Loucy (cell line): ENCODE measurements at regions not wholly inside any gene's neighbourhood (a gene's known extent, or its start where the extent isn't known, plus 50 kb on each side); places are given as distances from the start of the nearest gene placed in this dataset.

ENCODE experiments used
- H2AFZ ChIP-seq: fragments of 200-600 bp; sonication (generic); 2 replicates; pipeline ENCODE4 v1.6.0; 2016; ENCODE audit warnings: antibody characterized with exemption, mild to moderate bottlenecking, low read length, moderate library complexity
- H3F3A ChIP-seq: fragments of 200-600 bp; 2 replicates; pipeline ENCODE4 v1.6.0; 2016; ENCODE audit warnings: antibody characterized with exemption, low read depth, mild to moderate bottlenecking
- H3K27me3 ChIP-seq: fragments of 200-600 bp; sonication (generic); 2 replicates; pipeline ENCODE4 v1.6.1; 2014; ENCODE audit warnings: low read length, mild to moderate bottlenecking; ENCODE audit not compliant: insufficient read depth, poor library complexity, severe bottlenecking
- H3K36me3 ChIP-seq: fragments of 200-600 bp; sonication (generic); 2 replicates; pipeline ENCODE4 v1.6.1; 2016; ENCODE audit warnings: low read length; ENCODE audit not compliant: insufficient read depth
- H3K4me1 ChIP-seq: fragments of 200-600 bp; sonication (generic); 2 replicates; pipeline ENCODE4 v1.5.1; 2014; ENCODE audit warnings: low read length, mild to moderate bottlenecking; ENCODE audit not compliant: insufficient read depth, poor library complexity, severe bottlenecking
- H3K4me2 ChIP-seq: fragments of 200-600 bp; sonication (generic); 2 replicates; pipeline ENCODE4 v1.6.0; 2014; ENCODE audit warnings: antibody characterized with exemption, low read length, low read depth, mild to moderate bottlenecking; ENCODE audit not compliant: poor library complexity, severe bottlenecking
- H3K4me3 ChIP-seq: fragments of 200-600 bp; sonication (generic); 2 replicates; pipeline ENCODE4 v1.5.1; 2014; ENCODE audit warnings: low read length, mild to moderate bottlenecking, mixed read lengths; ENCODE audit not compliant: poor library complexity, severe bottlenecking
- H3K79me2 ChIP-seq: fragments of 200-600 bp; sonication (generic); 2 replicates; pipeline ENCODE4 v1.6.1; 2014; ENCODE audit warnings: low read length; ENCODE audit not compliant: insufficient read depth
- H3K9ac ChIP-seq: fragments of 200-600 bp; sonication (generic); 2 replicates; pipeline ENCODE4 v1.6.0; 2014; ENCODE audit warnings: mild to moderate bottlenecking, low read depth, low read length, moderate library complexity; ENCODE audit not compliant: poor library complexity, severe bottlenecking
- H3K9me2 ChIP-seq: fragments of 200-600 bp; sonication (generic); replicated peaks from 2 replicates; pipeline ENCODE4 v1.6.1; 2016; ENCODE audit warnings: low read depth, low read length, mixed read lengths
- H3K9me3 ChIP-seq: fragments of 200-600 bp; sonication (generic); 2 replicates; pipeline ENCODE4 v1.6.1; 2014; ENCODE audit warnings: mild to moderate bottlenecking, antibody characterized with exemption, low read length, low read depth; ENCODE audit not compliant: insufficient read depth
- H4K20me1 ChIP-seq: fragments of 200-600 bp; sonication (generic); 2 replicates; pipeline ENCODE4 v1.6.0; 2014; ENCODE audit warnings: antibody characterized with exemption, low read length, mild to moderate bottlenecking; ENCODE audit not compliant: insufficient read depth, poor library complexity, severe bottlenecking
- EZH2phosphoT487 ChIP-seq: fragments of 200-600 bp; IDR thresholded peaks from 2 replicates; pipeline ENCODE4 v1.6.1; 2018; ENCODE audit warnings: antibody characterized with exemption, mild to moderate bottlenecking, moderate library complexity, borderline replicate concordance
- TF ChIP-seq, protein P1 (sequence below): fragments of 200-600 bp; sonication (generic); conservative IDR thresholded peaks from 2 replicates; pipeline ENCODE4 v1.5.1; 2014; ENCODE audit warnings: mild to moderate bottlenecking, antibody characterized with exemption, low read length

DNA sequence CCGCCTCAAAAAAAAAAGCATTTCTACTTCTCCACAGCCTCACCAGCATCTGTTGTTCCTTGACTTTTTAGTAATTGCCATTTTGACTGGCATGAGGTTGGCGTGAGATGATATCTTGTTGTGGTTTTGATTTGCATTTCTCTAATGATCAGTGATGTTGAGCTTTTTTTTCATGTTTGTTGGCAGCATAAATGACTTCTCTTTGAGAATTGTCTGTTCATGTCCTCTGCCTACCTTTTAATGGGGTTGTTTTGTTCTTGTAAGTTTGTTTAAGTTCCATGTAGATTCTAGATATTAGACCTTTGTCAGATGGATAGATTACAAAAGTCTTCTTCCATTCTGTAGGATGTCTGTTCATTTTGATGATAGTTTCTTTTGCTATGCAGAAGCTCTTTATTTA is 182.9 kb downstream of the FOXG1 start:
- Histone ChIP-seq H3K9me3 (no peaks in the 10 kb centered on the region), H3K79me2 (no peaks in the 10 kb centered on the region)

DNA sequence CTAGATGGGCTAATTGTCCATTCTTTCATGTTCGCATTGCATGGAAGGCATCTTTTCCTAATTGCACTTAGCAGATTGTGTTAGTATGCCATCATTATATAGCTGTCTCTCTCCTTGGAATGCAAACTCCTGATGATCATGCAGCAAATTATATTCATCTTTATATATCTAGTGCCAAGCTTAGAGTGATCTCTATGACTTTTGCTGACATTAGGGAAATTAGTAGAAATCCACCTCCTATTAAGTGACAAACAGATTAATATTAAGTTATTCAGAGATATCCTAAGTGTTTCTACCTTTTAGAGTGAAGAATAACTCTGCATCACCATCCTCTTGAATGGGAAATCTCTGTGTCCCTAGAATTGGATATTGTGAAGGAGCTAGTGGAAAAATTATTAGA is 185.6 kb downstream of the FOXG1 start:
- Histone ChIP-seq H3K4me1 (no peaks in the 10 kb centered on the region), H3K27me3 (no peaks in the 10 kb centered on the region), H3K9me2 (no peaks in the 10 kb centered on the region), H3K36me3 (no peaks in the 10 kb centered on the region), H3K4me2 (no peak overlapping the region), H3F3A (no peaks in the 10 kb centered on the region), H3K9ac (no peak overlapping the region), H3K79me2 (no peaks in the 10 kb centered on the region), H3K9me3 (no peaks in the 10 kb centered on the region), H4K20me1 (no peaks in the 10 kb centered on the region), H2AFZ (no peak overlapping the region), H3K4me3 (no peak overlapping the region)
- TF ChIP-seq EZH2phosphoT487 = no peak
- TF ChIP-seq, protein P1, sequence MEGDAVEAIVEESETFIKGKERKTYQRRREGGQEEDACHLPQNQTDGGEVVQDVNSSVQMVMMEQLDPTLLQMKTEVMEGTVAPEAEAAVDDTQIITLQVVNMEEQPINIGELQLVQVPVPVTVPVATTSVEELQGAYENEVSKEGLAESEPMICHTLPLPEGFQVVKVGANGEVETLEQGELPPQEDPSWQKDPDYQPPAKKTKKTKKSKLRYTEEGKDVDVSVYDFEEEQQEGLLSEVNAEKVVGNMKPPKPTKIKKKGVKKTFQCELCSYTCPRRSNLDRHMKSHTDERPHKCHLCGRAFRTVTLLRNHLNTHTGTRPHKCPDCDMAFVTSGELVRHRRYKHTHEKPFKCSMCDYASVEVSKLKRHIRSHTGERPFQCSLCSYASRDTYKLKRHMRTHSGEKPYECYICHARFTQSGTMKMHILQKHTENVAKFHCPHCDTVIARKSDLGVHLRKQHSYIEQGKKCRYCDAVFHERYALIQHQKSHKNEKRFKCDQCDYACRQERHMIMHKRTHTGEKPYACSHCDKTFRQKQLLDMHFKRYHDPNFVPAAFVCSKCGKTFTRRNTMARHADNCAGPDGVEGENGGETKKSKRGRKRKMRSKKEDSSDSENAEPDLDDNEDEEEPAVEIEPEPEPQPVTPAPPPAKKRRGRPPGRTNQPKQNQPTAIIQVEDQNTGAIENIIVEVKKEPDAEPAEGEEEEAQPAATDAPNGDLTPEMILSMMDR = no peak

More for the DNA sequence above, 182.9 kb downstream of the FOXG1 start:
- no peaks in the 10 kb centered on the region for H3K36me3 ChIP-seq
- no peak overlapping the region for H2AFZ ChIP-seq
- no peaks in the 10 kb centered on the region for H3K27me3 ChIP-seq
- no peak overlapping the region for H3K4me3 ChIP-seq
- TF ChIP-seq, protein P1 = no peak
- no peak for TF ChIP-seq EZH2phosphoT487
- no peaks in the 10 kb centered on the region for H3F3A ChIP-seq
- H4K20me1 ChIP-seq = no peaks in the 10 kb centered on the region
- H3K9ac ChIP-seq = no peak overlapping the region
- H3K4me2 ChIP-seq = no peak overlapping the region
- H3K9me2 ChIP-seq = no peaks in the 10 kb centered on the region
- H3K4me1 ChIP-seq = no peaks in the 10 kb centered on the region

DNA sequence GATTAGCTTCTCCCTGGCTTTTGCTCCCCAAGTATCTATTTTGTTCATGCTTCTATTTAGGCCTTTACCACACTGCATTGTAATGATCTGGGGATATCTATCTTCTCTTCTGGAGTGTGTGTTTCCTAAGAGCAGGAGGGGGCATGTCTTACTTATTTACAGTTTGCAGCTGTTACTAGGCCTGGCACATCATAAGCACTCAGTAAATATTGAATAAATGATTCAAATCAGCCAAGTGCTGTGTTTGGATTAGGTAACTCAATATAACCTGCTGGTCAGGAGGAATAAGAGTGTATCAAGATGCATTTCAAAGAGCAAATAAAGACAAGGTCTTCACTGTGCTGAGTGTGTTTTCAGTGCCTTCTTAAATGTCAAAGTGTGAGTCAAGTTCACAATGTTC is 186.1 kb downstream of the FOXG1 start:
- no peak overlapping the region for H3K9ac ChIP-seq
- H3K4me3 ChIP-seq = no peak overlapping the region
- no peaks in the 10 kb centered on the region for H3K4me1 ChIP-seq
- no peaks in the 10 kb centered on the region for H3K79me2 ChIP-seq
- H3K27me3 ChIP-seq = no peaks in the 10 kb centered on the region
- no peak overlapping the region for H3K4me2 ChIP-seq
- no peaks in the 10 kb centered on the region for H3K9me3 ChIP-seq
- TF ChIP-seq, protein P1 = no peak
- TF ChIP-seq EZH2phosphoT487 = no peak
- H2AFZ ChIP-seq = no peak overlapping the region
- H3K9me2 ChIP-seq = no peaks in the 10 kb centered on the region
- no peaks in the 10 kb centered on the region for H3K36me3 ChIP-seq
- H3F3A ChIP-seq = no peaks in the 10 kb centered on the region
- no peaks in the 10 kb centered on the region for H4K20me1 ChIP-seq
